ENCODE measurements at regions not wholly inside any gene's neighbourhood (a gene's known extent, or its start where the extent isn't known, plus 50 kb on each side); places are given as distances from the start of the nearest gene placed in this dataset.

- DNase-seq (ENCODE audit: low read depth, low spot score), result no peak
- H3K4me3 ChIP-seq (ENCODE audit: low read length), result no peak overlapping the region
- H3K27me3 ChIP-seq (ENCODE audit: control insufficient read depth, insufficient read depth, low read length), result no peaks in the 10 kb centered on the region; the same call in 1 of the 2 replicates
- WGBS (ENCODE audit: insufficient coverage, insufficient read length), result no CpG with 5 or more reads among the region's 3 CpGs
- H3K4me1 ChIP-seq (ENCODE audit: control insufficient read depth, insufficient read depth, low read length), result peaks cover 2% of the 10 kb centered on the region; the same call in 1 of the 2 replicates
- no peaks in the 10 kb centered on the region for H3K36me3 ChIP-seq (ENCODE audit: control insufficient read depth, insufficient read depth, low read length)
- no peak overlapping the region for H3K27ac ChIP-seq (ENCODE audit: low read length)
- no peaks in the 10 kb centered on the region for H3K9me3 ChIP-seq (ENCODE audit: control insufficient read depth, insufficient read depth, low read length)
Observed at GRCh38 chr11:20251496-20251895, 91.2 kb upstream of the DBX1 start.

GRCh38 chr11:20250644-20251247 is 90.5 kb upstream of the DBX1 start:
- no peak for DNase-seq (ENCODE audit: low read depth, low spot score)
- H3K9me3 ChIP-seq (ENCODE audit: control insufficient read depth, insufficient read depth, low read length), result no peaks in the 10 kb centered on the region
- H3K27me3 ChIP-seq (ENCODE audit: control insufficient read depth, insufficient read depth, low read length), result no peaks in the 10 kb centered on the region; the same call in 1 of the 2 replicates
- no CpG with 5 or more reads among the region's 3 CpGs for WGBS (ENCODE audit: insufficient coverage, insufficient read length)
- no peaks in the 10 kb centered on the region for H3K36me3 ChIP-seq (ENCODE audit: control insufficient read depth, insufficient read depth, low read length)
- no peak overlapping the region for H3K27ac ChIP-seq (ENCODE audit: low read length)
- H3K4me3 ChIP-seq (ENCODE audit: low read length), result no peak overlapping the region
- H3K4me1 ChIP-seq (ENCODE audit: control insufficient read depth, insufficient read depth, low read length), result peaks cover 2% of the 10 kb centered on the region; the same call in 1 of the 2 replicates

GRCh38 chr11:20249796-20250195 is 89.5 kb upstream of the DBX1 start:
- Histone ChIP-seq H3K27me3 (ENCODE audit: control insufficient read depth, insufficient read depth, low read length) (no peaks in the 10 kb centered on the region; the same call in 1 of the 2 replicates), H3K36me3 (ENCODE audit: control insufficient read depth, insufficient read depth, low read length) (no peaks in the 10 kb centered on the region), H3K27ac (ENCODE audit: low read length) (no peak overlapping the region), H3K4me1 (ENCODE audit: control insufficient read depth, insufficient read depth, low read length) (peaks cover 2% of the 10 kb centered on the region; the same call in 1 of the 2 replicates), H3K4me3 (ENCODE audit: low read length) (no peak overlapping the region), H3K9me3 (ENCODE audit: control insufficient read depth, insufficient read depth, low read length) (no peaks in the 10 kb centered on the region)
- no peak for DNase-seq (ENCODE audit: low read depth, low spot score)
- no CpG with 5 or more reads among the region's 3 CpGs for WGBS (ENCODE audit: insufficient coverage, insufficient read length)

GRCh38 chr11:20249378-20249777 is 89.1 kb upstream of the DBX1 start:
- DNase-seq (ENCODE audit: low read depth, low spot score), result no peak
- whole genome bisulfite sequencing (ENCODE audit: insufficient coverage, insufficient read length), result no CpG with 5 or more reads among the region's 5 CpGs
- no peaks in the 10 kb centered on the region for H3K36me3 ChIP-seq (ENCODE audit: control insufficient read depth, insufficient read depth, low read length)
- H3K4me3 ChIP-seq (ENCODE audit: low read length), result no peak overlapping the region
- no peaks in the 10 kb centered on the region for H3K9me3 ChIP-seq (ENCODE audit: control insufficient read depth, insufficient read depth, low read length)
- no peak overlapping the region for H3K27ac ChIP-seq (ENCODE audit: low read length)
- H3K27me3 ChIP-seq (ENCODE audit: control insufficient read depth, insufficient read depth, low read length), result no peaks in the 10 kb centered on the region; the same call in 1 of the 2 replicates
- peaks cover 2% of the 10 kb centered on the region; the same call in 1 of the 2 replicates for H3K4me1 ChIP-seq (ENCODE audit: control insufficient read depth, insufficient read depth, low read length)

GRCh38 chr11:20248871-20249270 is 88.6 kb upstream of the DBX1 start:
- H3K27ac ChIP-seq (ENCODE audit: low read length), result no peak overlapping the region

GRCh38 chr11:20248121-20248772 is 88.0 kb upstream of the DBX1 start:
- Histone ChIP-seq H3K4me1 (ENCODE audit: control insufficient read depth, insufficient read depth, low read length) (peaks cover 2% of the 10 kb centered on the region; the same call in 1 of the 2 replicates), H3K9me3 (ENCODE audit: control insufficient read depth, insufficient read depth, low read length) (no peaks in the 10 kb centered on the region), H3K27me3 (ENCODE audit: control insufficient read depth, insufficient read depth, low read length) (no peaks in the 10 kb centered on the region; the same call in 1 of the 2 replicates), H3K36me3 (ENCODE audit: control insufficient read depth, insufficient read depth, low read length) (no peaks in the 10 kb centered on the region), H3K27ac (ENCODE audit: low read length) (no peak overlapping the region), H3K4me3 (ENCODE audit: low read length) (no peak overlapping the region)
- no peak for DNase-seq (ENCODE audit: low read depth, low spot score)
- WGBS (ENCODE audit: insufficient coverage, insufficient read length), result no CpG with 5 or more reads among the region's 6 CpGs

More at GRCh38 chr11:20248871-20249270, 88.6 kb upstream of the DBX1 start:
- Histone ChIP-seq H3K4me3 (ENCODE audit: low read length) (no peak overlapping the region), H3K4me1 (ENCODE audit: control insufficient read depth, insufficient read depth, low read length) (peaks cover 2% of the 10 kb centered on the region; the same call in 1 of the 2 replicates), H3K36me3 (ENCODE audit: control insufficient read depth, insufficient read depth, low read length) (no peaks in the 10 kb centered on the region), H3K9me3 (ENCODE audit: control insufficient read depth, insufficient read depth, low read length) (no peaks in the 10 kb centered on the region), H3K27me3 (ENCODE audit: control insufficient read depth, insufficient read depth, low read length) (no peaks in the 10 kb centered on the region; the same call in 1 of the 2 replicates)
- DNase-seq (ENCODE audit: low read depth, low spot score), result no peak
- no CpG with 5 or more reads among the region's 2 CpGs for WGBS (ENCODE audit: insufficient coverage, insufficient read length)

- WGBS (ENCODE audit: insufficient coverage, insufficient read length), result no CpG with 5 or more reads among the region's 9 CpGs
- no peaks in the 10 kb centered on the region for H3K36me3 ChIP-seq (ENCODE audit: control insufficient read depth, insufficient read depth, low read length)
- no peak for DNase-seq (ENCODE audit: low read depth, low spot score)
- no peak overlapping the region for H3K27ac ChIP-seq (ENCODE audit: low read length)
- no peak overlapping the region for H3K4me3 ChIP-seq (ENCODE audit: low read length)
- H3K9me3 ChIP-seq (ENCODE audit: control insufficient read depth, insufficient read depth, low read length), result no peaks in the 10 kb centered on the region
- no peaks in the 10 kb centered on the region; the same call in 1 of the 2 replicates for H3K27me3 ChIP-seq (ENCODE audit: control insufficient read depth, insufficient read depth, low read length)
- H3K4me1 ChIP-seq (ENCODE audit: control insufficient read depth, insufficient read depth, low read length), result peaks cover 2% of the 10 kb centered on the region; the same call in 1 of the 2 replicates
Observed at GRCh38 chr11:20247591-20248007, 87.3 kb upstream of the DBX1 start.

- no peak overlapping the region for H3K27ac ChIP-seq (ENCODE audit: low read length)
- DNase-seq (ENCODE audit: low read depth, low spot score), result no peak
- peaks cover 2% of the 10 kb centered on the region; the same call in 1 of the 2 replicates for H3K4me1 ChIP-seq (ENCODE audit: control insufficient read depth, insufficient read depth, low read length)
- H3K4me3 ChIP-seq (ENCODE audit: low read length), result no peak overlapping the region
- no CpG with 5 or more reads among the region's 3 CpGs for WGBS (ENCODE audit: insufficient coverage, insufficient read length)
- H3K27me3 ChIP-seq (ENCODE audit: control insufficient read depth, insufficient read depth, low read length), result no peaks in the 10 kb centered on the region; the same call in 1 of the 2 replicates
- H3K36me3 ChIP-seq (ENCODE audit: control insufficient read depth, insufficient read depth, low read length), result no peaks in the 10 kb centered on the region
- no peaks in the 10 kb centered on the region for H3K9me3 ChIP-seq (ENCODE audit: control insufficient read depth, insufficient read depth, low read length)
Observed at GRCh38 chr11:20243974-20244373, 83.7 kb upstream of the DBX1 start.

- WGBS (ENCODE audit: insufficient coverage, insufficient read length), result no CpG with 5 or more reads among the region's 2 CpGs
- Histone ChIP-seq H3K27ac (ENCODE audit: low read length) (no peak overlapping the region), H3K4me3 (ENCODE audit: low read length) (no peak overlapping the region), H3K4me1 (ENCODE audit: control insufficient read depth, insufficient read depth, low read length) (no peaks in the 10 kb centered on the region), H3K9me3 (ENCODE audit: control insufficient read depth, insufficient read depth, low read length) (no peaks in the 10 kb centered on the region), H3K36me3 (ENCODE audit: control insufficient read depth, insufficient read depth, low read length) (no peaks in the 10 kb centered on the region), H3K27me3 (ENCODE audit: control insufficient read depth, insufficient read depth, low read length) (peaks cover 3% of the 10 kb centered on the region; the same call in 1 of the 2 replicates)
- no peak for DNase-seq (ENCODE audit: low read depth, low spot score)
Observed at GRCh38 chr11:20238712-20239111, 78.4 kb upstream of the DBX1 start.

GRCh38 chr11:20235164-20235563 is 74.9 kb upstream of the DBX1 start:
- no peaks in the 10 kb centered on the region for H3K9me3 ChIP-seq (ENCODE audit: control insufficient read depth, insufficient read depth, low read length)
- H3K36me3 ChIP-seq (ENCODE audit: control insufficient read depth, insufficient read depth, low read length), result no peaks in the 10 kb centered on the region
- no peak overlapping the region for H3K4me3 ChIP-seq (ENCODE audit: low read length)
- no peak for DNase-seq (ENCODE audit: low read depth, low spot score)
- no peak overlapping the region for H3K27ac ChIP-seq (ENCODE audit: low read length)
- H3K27me3 ChIP-seq (ENCODE audit: control insufficient read depth, insufficient read depth, low read length), result peaks cover 3% of the 10 kb centered on the region; the same call in 1 of the 2 replicates
- H3K4me1 ChIP-seq (ENCODE audit: control insufficient read depth, insufficient read depth, low read length), result no peaks in the 10 kb centered on the region
